Ramos (cell line): ENCODE measurements at regions not wholly inside any gene's neighbourhood (a gene's known extent, or its start where the extent isn't known, plus 50 kb on each side); places are given as distances from the start of the nearest gene placed in this dataset.
"Not testable (repeated sequence)": the region's sequence is repeated elsewhere in the genome, so short reads cannot be mapped to it uniquely, and the experiment has no call there.

Source experiments
- in situ Hi-C: fragments of 300-500 bp; cut with MboI; formaldehyde crosslinking; loops from one replicate; pipeline ENCODE4 v1.14.3; 2022; ENCODE audit warnings: low sequenced_read_pairs; ENCODE audit not compliant: unreplicated experiment

DNA sequence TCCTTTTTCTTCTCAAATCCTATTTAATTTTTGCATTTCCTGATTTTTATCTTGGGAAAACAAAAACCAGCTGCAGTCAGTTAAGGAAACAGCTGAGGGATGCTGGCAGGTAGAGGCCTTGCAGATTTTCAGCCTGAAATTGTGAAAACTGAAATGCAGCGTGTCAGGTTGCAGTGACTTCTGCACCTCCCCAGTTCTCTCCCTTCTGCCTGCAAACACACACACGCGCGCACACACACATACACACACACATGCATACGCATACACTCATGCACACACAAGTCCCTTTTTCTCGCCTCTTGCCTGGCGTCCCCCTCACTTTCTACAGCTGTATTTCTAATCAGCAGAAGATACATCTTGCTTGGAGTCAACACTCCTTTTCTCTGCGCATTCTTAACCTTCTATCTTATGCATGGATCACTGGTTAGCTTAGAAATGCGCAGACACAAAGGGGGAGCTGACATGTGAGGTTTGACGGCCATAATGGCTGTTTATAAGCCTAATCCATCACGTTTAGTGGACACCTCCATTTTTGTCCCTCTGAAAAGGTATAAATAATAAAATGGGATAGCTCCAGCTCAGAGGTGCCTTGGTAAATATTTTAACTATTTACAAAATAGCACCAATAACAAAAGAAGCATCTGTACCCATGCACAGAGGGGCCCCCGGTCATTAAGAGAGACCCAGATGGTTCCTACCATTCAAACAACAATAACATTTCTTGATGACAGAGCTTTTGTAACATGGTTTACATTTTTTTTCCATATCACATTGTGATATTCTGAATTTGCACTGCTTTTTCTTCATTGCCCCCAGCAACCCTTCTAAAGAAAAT is 392.1 kb upstream of the SALL1 start:
- in situ Hi-C loops: no loop called here

DNA sequence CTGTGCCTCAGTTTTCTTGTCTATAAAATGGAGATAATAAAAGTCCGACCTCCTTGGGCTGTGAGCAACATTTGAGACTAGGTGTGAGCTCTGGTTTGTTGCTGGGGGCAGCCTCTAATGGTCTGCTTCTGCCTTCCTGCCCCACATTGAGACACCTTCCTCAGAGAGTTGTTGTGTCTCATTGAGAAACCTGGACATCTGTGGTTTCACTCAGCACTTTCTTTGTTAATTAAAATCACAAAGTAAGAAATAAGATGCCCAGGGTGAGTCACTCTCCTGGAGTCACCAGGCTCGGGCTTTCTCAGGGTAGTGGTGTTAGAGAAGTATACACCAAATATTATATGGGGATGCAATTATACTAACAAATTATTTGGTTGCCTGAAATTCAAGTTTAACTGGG is 389.2 kb upstream of the SALL1 start:
- in situ Hi-C loops: no loop called here

DNA sequence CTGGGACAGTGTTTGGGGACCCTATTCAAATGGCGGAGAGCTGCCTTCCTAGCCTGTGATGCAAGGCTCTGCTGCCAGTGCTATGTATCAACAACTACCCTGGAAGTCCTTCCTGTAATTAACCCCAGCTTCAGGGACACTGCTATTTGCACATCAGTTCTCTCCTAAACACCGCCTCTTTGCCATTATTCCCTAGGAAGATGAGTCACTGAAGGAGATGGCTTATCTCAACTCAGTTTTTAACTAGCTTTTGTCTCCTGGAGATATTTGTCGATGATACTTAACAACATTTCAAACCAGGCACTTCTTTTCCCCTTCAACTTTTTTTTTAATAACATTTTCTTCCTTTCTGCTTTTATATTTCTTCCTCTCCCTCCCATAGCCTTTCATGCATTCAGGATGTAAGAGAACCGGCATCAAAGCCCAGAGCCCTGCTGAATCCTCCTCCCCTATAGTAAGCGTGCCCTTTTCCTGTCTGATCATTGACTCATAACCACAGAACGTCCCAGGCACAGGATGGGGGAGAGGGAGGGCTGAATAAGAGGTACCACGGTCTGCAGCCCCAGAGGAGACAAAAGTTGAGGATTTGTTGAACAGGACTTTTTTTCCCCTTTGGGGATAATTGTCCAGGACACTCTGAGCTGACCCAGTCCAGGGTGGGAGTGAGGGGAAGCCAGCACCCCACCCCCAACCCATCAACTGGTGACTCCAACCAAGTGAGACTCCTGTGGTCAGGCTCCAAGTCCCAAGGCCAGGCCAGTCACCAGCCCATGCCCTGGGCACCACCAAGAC is 387.8 kb upstream of the SALL1 start:
- in situ Hi-C loops: no loop called here

DNA sequence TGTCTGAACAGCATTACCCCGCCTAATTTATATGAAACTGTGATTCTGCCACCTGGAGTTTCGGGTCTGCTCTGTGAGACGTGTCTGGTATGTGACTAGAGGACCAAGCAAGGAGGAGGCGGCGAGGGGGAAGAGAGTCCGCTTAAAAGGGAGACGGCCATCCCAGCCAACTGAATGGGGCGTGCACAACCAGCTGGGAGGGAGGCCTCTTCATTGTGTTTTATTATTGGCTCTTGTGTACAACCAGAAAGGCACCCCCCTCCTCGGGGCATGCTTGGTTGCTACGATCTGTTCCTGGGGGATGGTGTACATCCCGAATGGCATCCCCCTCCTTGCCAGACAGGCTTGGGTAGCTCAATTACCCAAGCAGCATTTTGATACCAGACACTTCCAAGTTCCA is 384.5 kb upstream of the SALL1 start:
- in situ Hi-C loops: no loop called here

DNA sequence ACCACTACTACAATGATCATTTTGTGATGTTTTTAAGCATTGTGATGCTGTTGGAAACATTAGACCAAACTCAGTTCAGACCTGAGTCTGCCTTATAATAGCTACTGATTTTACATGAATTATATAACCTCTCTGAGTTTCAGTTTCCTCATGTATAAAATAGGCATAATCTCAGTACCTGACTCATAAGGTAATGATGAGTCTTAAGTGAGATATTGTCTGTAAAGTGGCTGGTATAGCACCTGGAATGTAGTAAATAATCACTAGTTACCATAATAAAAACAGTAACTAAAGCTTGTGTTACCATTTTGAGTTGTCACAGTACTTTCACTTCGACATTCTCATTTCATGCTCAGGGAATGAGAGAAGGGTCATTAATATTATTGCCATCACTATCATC is 381.5 kb upstream of the SALL1 start:
- in situ Hi-C loops: no loop called here

DNA sequence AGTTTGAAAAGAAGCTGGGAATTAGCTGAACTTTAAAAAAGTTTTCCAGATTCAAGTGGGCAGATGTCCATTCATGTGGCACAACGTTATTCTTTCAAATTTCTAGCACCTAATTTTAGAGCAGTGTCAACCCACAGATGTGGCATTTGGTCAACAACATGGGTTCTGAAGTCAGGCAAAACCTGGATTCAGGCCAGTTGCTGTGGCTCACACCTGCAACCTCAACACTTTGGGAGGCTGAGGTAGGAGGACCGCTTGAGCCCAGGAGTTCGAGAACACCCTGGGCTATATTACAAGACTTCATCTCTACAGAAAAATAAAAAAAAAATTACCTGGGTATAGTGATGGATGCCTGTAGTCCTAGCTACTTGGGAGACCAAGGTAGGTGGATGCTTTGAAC is 380.2 kb upstream of the SALL1 start:
- in situ Hi-C loops: no loop called here

DNA sequence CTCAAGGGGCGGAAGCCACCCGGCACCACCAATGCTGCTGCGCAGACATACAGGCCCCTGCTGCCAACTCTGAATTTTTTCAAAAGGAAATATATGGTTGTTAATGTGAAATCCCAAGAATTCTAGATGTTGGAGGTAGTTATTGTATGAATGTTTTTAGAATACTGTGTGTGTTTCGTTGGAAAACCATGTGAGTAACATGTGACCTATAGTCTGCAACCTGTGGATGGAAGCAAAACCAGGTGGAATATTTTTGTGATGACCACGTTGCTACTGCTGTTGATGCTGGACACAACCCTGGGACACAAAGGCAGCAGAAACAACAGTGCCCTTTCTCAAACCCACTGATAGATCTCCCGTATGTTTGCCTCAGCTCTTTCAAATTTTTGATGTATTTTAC is 376.3 kb upstream of the SALL1 start:
- in situ Hi-C loops: no loop called here

DNA sequence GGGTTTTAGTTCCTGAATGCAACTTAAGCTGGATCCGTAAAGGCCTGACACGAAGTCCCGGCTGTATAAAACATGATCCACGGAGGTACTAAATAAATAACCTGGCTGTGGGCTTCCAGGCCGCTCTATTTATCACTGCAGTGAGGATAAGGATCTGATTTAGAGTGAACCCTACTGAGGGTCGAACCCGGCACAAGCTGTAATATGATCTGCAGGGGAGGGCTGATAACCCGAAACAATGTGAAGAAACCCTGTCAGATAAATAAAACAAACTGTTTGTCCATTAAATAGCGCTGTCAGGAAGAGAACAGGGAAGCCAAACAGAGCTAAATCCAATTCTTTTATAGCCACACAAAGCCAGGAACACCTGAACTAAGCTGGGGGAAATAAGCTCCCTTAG is 375.6 kb upstream of the SALL1 start:
- in situ Hi-C loops: no loop called here

DNA sequence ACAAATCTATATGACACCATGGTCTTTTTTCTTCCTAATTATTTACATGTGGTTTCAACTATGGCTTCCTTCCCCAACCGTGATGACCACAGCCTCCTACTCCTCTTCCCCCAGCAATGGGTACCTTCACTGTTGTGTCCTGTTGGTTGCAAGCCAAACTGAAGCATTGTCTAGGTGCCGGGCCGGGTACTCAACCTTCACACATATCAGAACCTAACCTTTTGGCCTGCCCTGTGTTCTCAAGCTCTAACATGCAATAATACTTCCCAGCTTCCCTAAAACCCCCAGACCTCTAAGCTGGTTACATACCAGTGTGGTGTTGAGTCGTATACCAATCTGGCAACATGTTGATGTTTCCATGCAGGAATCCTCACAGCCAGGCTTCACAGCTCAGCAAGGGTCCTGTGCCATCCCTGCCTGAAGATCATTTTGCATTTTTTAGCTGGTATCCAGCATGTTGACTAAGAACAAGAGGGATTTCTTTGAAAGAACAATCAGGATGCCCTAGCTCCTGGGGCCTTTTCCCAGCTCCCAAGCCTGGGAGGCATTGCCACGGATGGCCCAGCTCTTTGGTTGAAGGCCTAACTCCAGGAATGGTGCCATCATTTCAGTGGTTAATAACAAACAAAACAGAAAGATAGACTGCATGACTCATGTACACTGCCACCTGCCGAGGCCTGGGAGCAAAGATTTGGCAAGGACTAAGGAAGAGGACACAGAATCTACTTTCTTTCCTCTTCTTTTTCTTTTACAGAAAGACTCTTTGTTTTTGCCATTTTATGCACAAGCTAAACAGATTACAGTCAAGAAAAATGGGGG is 373.7 kb upstream of the SALL1 start:
- in situ Hi-C loops: no loop called here

DNA sequence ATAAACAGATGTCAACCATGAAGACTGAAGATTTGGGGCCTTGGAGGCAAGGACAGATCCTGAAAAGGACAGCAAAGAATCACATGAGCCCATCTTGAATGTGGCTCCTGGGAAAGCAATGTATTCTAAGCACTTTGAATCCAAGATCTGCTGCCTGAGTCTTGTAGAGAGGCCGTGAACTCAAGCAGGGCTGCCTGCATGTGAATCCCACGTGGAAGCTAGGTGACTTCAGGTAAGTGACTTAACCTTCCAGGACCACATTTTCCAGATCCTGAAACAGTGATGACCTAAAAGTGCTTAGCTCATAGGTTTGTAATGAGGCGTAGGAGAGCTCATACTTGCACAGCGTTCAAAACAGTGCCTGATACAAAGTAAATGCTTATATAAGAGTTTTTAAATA is 373.0 kb upstream of the SALL1 start:
- in situ Hi-C loops: no loop called here

DNA sequence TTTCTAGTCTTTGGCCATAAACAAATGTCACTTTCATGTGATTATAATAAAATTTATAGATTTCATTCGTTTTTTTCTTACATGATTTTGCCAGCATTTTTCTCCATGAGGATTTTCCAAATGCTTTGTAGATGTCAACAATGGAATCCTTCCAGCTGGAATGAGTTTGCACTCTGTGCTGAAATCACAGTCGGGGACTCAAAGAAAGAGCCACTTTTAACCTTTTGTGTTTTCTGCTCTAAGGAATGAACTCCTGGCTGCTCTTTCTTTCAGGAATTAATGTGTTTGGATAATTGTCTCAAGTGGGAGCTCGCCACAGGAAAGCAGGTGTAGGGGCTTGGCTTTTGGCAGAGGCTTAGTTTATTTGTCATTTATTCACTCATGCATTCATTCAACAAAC is 372.3 kb upstream of the SALL1 start:
- in situ Hi-C loops: no loop called here

DNA sequence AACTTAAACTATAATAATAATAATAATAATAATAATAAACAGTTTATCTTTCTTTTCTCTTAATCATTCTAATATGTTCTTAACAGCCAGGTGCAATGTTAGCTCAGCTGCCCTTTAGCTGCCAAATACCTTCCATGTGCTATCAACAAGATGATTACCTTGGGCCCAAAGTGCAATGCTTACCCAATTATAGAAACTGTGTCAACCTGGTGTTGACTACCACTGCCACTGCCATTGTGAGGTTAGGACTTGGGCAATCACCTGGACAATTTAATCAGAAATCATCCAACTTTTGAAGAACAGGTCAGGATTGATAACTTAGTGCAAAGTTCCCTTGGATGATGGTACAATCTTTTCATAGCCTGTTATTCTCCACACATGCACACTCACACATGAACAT is 371.8 kb upstream of the SALL1 start:
- in situ Hi-C loops: no loop called here

DNA sequence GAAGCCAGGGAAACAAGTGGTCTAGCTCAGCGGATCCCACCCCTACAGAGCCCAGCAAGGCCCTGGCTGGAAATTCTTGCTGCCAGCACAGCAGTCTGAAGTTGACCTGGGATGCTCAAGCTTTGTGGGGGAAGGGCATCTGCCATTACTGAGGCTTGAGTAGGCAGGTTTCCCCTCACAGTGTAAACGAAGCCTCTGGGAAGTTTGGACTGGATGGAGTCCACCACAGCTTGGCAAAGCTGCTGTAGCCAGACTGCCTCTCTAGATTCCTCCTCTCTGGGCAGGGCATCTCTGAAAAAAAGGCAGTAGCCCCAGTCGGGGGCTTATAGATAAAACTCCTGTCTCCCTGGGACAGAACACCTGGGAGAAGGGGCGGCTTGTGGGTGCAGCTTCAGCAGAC is 365.9 kb upstream of the SALL1 start:
- in situ Hi-C loops: not testable (repeated sequence)

DNA sequence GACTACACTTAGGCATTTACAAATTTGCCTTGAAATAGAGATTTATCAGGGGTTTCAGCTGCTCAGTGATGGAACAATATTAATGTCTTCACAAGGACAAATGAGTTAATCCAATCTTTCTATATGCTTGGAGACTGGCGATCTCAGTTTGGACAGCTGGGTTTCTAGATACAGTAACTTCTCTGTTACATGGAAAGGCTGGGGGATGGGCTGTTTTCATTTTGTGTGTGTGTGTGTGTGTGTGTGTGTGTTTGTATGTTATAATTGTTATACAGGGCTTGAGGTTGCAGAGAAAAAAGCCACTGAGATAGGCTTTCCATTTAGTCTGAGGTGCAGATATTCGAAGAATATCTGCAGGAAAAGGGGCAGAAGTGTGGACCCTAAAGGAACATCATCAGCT is 359.3 kb upstream of the SALL1 start:
- in situ Hi-C loops: no loop called here

DNA sequence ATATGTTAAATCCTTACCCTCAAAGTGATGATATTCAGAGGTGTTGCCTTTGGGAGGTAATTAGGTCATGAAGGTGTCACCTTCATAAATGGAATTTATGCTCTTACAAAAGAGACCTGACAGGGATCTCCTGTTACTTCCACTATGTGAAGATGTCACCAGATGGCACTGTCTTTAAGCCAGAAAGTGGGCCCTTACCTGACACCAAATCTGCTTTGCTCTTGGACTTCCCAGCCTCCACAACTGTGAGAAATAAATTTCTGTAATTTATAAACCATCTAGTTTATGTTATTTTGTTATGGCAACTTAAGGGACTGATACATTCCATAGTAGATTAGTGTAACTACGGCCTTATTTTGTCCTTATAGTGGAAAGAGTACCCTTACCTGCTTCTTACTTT is 358.3 kb upstream of the SALL1 start:
- in situ Hi-C loops: no loop called here

DNA sequence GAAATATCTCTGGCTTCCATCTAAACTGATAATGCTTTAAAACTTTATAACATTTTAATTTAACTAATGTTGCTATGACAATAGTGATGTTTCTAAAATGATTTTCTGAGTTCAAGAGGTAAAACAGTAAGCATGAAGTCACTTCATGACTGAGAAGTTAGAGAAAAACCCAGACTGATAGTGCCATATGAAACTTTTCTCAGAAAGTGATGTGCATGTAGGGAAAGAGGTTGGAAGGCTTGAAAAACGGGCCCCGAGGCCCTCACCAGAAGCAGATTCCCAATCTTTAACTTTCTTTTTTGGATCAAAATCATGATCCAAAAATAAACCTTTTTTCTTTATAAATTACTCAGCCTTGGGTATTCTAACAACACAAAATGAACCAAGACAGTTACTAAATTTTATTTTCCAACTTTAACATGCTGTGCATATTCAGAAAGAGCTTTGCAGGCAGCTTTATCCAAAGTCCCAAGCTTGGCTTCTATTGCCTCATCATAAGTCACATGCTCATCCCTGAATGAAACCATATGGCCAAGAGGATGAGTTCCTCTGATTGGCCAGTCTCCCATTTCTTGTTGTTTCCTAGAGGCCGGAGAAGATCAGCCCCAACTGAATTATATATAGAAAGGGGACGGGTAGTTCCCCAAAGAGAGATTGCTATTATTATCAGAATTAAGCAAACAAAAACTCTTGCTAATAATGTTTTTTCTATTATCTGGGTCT is 357.6 kb upstream of the SALL1 start:
- in situ Hi-C loops: no loop called here

DNA sequence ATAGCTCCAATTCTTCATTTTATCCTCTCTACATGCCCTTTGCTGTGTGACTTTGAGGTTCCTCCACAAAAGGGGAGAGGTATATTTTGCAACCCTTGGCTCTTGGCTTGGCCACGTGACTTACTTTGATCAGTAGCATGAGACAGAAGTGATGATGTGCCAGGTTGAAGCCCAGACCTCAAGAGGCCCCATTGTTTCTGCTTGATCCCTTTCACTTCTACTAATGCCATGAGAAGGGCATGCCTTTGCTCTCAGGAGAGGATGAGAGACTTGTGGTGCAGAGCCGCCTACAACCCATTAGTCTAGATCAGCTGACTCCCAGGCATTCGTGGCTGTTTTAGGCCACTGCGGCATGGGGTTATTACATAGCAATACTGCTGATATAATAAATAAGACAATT is 356.2 kb upstream of the SALL1 start:
- in situ Hi-C loops: no loop called here

DNA sequence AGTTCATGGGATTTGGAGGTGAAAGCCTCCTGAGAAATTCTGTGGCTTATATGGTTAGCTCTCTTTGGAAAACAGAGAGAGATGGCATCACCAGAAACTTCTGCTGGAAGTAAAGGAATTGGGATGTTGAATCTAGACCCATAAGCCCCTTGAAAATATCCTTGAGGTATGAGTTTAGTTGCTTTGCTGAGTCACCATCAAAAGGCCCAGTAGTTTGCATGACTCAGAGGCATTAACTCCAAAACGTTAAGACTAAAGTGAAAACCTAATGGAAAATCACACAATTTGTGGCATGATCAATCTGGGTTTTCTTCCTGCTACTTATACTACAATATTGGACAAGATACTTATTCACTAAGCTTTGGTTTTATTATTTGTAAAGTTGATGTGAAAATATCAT is 349.2 kb upstream of the SALL1 start:
- in situ Hi-C loops: no loop called here

DNA sequence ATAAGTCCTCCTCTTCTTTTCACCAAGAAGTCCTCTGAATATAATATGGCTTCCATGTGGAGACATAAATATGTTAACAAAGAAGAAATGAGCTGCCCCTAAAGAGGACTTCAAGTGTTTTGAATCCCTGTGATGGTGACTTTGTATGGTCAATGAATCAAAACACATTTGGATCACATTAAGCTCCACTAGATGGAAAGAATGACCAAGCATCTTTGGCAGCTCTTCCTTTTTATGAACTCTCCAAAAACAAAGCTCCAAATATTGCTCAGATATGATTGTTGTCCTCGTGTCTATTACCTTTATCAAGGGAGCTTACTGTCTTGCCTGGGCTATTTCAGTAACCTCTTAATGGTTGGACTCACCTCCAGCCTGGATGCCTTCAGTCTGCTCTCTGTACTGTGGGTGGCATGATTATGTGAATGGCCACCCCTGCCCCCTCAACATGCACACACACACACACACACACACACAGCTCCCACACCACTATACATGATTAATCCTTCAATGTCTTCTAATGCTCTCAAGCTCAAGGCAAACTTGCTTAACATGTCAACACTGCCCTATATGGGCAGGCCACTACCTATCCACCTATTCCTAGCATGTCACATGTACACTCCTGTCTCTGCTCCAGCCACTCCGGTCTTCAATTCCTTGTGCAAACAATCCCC is 346.6 kb upstream of the SALL1 start:
- in situ Hi-C loops: no loop called here

DNA sequence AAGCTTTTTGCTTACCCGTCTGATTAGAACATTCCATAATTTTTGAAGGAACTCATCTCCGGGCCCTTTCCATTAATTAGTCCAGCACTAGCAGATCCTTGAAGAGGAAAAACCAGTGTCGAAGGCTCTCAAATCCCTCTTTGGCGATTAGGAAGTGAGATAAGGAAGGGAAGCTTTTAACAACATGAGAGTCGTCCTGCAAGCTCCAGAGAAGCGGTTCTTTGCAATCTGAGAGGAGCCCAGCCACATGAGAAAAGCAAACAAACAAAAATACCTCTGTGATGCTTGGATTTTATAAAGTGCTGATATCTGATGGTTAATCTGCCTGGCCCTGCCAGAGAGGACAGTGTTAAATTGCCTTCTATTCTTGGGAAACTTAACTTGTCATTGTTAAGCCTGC is 339.8 kb upstream of the SALL1 start:
- in situ Hi-C loops: no loop called here
